GM19455 (cell line): ENCODE measurements at regions not wholly inside any gene's neighbourhood (a gene's known extent, or its start where the extent isn't known, plus 50 kb on each side); places are given as distances from the start of the nearest gene placed in this dataset.
"Not testable (repeated sequence)": the region's sequence is repeated elsewhere in the genome, so short reads cannot be mapped to it uniquely, and the experiment has no call there.

ENCODE experiments used
- ATAC-seq: cut with Tn5 transposase; IDR thresholded peaks from one replicate; pipeline ENCODE4 v1.9.1; 2021; ENCODE audit not compliant: unreplicated experiment

DNA sequence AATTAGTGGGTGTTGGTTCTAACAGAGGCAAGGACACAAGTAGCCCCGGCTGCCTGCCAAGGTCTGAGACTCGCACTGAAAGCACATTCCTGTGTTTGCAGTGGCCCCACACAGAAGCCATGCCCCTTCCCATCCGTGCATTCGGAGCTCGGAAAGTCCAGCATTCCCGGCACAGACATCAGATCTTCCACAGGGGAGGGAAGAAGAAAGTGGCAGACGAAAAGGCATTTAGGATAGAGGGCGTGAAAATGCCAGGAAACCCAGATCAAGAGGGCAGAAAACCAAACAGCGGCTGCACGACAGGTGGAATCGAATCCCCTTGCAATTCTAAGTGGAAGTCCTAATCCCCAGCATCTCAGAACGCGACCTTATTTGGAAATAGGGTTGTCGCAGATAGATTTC is 105.5 kb upstream of the ASB18 start:
- ATAC-seq: no peak

- ATAC-seq: no peak
These were observed 106.7 kb upstream of the ASB18 start for GRCh38 chr2:236370847-236371409.

DNA sequence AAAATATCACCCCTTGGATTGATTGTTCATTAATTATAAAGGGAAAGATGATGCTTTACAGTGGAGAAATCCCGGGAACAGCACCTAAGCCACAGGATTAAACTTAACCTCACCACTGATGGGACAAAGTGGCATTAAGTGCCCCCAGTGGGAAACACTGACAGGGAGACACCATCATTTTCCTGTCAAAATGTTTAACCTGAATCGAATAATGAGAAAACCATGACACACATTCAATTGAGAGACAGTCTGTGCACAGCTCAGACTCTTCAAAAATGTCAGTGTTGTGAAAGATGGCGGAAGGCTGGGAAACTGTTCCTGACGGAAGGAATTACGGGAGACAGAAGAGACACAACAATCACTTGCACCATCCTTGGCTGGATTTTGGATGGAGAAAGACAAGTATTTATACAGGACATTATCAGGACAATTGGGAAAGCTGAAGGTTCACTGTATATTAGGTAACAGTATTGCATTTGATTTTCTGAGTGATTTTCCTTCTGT is 111.8 kb upstream of the ASB18 start:
- ATAC-seq: no peak

DNA sequence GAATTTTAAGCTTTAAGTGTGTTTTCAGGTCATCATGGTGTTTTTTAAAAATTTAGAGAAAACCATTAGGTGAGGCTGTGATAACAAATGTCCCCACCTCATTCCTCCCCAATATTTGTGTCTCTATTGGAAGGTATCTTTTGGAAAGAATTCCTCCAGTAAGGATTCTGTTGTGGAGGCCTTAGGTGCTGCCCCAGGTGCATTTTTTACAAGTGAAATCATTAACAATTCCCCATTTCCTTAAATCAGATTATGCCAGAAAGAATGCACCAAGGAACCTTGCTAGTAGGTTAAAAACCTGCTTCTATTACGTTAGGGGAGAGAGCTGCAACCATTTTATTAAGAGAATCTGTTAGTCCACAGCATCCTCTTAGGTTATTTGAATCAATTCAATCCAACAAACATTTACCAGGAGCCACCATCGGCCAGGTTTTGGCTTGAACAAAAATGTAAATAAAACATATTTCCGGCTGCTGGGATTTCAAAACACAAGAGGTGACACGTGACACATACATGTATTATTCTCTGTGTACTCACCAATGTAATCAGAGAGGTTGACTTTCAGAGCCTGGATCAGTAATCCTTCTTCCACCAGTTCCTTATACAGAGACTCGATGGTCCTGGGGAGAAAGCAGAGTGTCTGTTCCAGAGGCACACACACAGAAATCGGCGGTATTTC is 112.5 kb upstream of the ASB18 start:
- ATAC-seq: no peak

GRCh38 chr2:236380051-236380612 is 115.9 kb upstream of the ASB18 start:
- no peak for ATAC-seq

DNA sequence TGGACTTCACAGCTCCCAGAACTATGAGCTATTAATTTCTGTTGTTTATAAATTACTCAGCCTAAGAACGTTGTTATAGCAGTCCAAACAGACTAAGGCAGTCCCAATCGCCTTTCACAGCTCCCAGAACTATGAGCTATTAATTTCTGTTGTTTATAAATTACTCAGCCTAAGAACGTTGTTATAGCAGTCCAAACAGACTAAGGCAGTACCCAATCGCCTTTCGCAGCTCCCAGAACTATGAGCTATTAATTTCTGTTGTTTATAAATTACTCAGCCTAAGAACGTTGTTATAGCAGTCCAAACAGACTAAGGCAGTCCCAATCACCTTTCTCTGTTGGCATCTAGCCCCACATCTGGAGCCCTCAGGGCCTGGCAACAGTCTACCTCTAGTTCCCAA is 117.0 kb upstream of the ASB18 start:
- ATAC-seq: not testable (repeated sequence)

GRCh38 chr2:236389284-236390216 is 125.3 kb upstream of the ASB18 start:
- not testable (repeated sequence) for ATAC-seq

GRCh38 chr2:236393101-236393500 is 128.9 kb upstream of the ASB18 start:
- no peak for ATAC-seq

- ATAC-seq: no peak
These were observed 129.4 kb upstream of the ASB18 start for GRCh38 chr2:236393581-236393980.

DNA sequence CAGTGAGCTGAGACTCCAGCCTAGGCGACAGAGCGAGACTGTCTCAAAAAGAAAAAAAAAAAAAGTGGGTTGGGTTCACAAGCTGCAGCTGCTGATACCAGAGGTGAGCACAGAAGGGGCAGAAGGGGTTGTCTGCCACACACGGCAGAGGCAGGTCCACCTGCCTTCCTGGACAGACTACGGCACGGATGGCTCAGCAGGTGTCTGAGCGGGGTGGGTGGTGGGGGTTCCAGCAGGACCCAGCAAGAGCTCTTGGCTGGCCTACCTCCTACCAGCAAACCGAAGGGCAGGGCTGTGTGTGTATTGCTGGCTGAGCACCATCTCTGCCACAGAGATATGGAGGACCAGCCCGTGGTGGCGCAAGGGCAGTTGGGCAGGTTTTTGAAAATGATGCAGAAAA is 130.4 kb upstream of the ASB18 start:
- no peak for ATAC-seq

GRCh38 chr2:236395067-236395466 is 130.9 kb upstream of the ASB18 start:
- no peak for ATAC-seq

GRCh38 chr2:236396818-236397350 is 132.7 kb upstream of the ASB18 start:
- ATAC-seq: no peak

GRCh38 chr2:236397681-236398080 is 133.5 kb upstream of the ASB18 start:
- no peak for ATAC-seq

DNA sequence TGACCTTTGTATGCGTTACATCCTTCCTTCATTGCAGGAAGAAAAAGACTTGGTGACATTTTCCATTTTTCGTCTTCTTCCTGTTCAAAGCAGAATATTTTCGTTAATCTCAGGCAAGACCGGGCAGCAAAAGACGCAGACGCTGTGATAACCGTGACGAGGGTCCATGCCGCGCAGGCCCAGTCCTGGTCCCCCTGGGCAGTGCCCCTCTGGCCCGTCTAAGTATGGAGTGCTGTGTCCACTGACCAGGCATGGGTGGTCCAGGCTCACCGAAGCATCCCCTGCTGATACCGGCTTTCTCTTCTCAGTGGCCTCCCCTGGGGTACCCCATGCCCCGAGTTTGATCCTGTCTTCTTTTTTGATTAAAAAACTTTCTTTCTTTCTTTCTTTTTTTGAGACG is 135.2 kb upstream of the ASB18 start:
- ATAC-seq: no peak

DNA sequence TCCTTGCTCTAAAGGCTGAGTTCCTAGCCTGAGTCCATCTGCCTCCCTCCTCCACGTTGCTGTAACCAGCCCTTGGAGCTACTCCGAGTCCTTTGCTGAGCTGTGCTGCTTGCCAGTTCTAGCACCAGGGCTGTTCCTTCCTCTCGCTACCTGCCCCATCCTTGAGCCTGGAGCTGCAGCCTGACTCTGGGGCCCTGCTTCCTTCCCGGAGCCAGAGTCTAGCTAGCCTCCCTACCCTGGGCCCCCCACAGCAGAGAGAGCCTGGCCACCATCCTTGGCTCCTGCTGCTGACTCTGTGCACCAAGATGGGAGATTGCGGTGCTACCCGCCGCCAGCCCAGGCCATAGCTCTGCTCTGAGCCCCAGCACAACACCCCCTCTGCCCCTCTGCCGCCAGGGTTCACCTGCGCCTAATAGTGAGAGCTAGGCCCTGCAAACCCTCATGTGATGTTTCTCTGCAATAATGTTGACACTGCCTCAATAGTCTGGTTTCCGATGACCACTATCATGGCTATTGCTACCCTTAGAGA is 135.9 kb upstream of the ASB18 start:
- no peak for ATAC-seq

DNA sequence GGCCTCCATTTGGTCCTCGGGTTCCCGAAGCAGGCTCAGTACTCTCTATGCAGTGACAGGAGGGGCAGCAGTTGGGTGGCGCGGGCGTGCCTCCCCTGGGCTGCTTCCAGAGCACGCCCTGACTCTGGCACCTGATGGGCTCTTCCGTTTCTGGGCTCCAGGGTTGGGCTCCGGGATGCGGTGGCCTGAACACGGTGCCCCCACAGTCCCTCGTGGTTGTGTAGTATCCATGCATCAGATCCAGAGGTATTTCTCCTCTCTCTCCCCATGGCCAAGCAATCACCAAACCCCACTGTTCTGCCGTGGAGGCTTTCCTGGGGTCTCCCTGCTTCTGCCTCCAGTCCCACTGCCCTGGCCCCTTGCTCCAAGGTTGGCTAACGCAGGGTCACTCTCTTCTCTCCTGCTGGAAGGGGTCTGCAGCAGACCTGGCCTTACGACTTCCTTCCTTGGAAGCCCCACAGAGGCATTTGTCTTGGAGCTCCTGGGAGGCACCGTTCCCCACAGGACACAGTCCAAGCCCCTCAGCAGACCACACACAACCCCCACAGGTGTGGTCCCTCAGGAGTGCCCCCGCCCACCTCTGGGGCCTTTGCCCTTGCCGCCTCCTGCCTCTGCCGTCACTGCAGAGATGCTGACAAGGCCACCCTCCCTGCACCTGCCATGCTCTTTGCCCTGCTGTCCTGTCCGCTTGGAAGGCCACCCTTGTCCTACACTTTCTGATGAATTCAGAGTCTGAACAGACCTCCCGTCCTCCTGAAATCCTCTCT is 136.6 kb upstream of the ASB18 start:
- ATAC-seq: no peak

- no peak for ATAC-seq
These were observed 138.0 kb upstream of the ASB18 start for GRCh38 chr2:236402033-236402790.

DNA sequence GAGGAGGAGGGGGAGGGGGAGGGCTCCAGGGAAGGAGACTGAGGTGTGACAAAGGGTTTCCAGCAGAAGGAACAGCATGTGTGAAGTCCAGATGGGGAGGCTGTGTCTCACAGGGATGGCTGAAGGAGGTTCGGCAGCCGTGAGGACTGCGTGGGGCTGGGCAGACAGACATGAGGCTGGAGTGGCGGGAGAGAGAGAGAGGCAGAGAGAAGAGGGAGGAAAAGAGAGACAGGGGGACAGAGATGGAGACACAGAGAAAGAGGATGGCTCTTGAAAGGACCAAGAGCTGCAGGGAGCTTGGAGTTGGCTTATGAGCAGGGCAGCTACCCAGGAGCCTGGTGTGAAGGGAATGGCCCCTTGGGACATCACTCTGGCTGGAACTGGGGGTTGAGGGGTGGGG is 138.9 kb upstream of the ASB18 start:
- no peak for ATAC-seq

- ATAC-seq: no peak
These were observed 139.6 kb upstream of the ASB18 start for GRCh38 chr2:236403811-236404210.
